Neural cell (in vitro differentiated cells): ENCODE measurements at regions not wholly inside any gene's neighbourhood (a gene's known extent, or its start where the extent isn't known, plus 50 kb on each side); places are given as distances from the start of the nearest gene placed in this dataset.
"Not testable (repeated sequence)": the region's sequence is repeated elsewhere in the genome, so short reads cannot be mapped to it uniquely, and the experiment has no call there.

Experiments used
- H2AFZ ChIP-seq: fragments of 200-600, 300-800 bp; sonication (generic), shearing (Covaris generic); 2 replicates; pipeline ENCODE4 v1.6.0; 2014; ENCODE audit warnings: low read depth, mild to moderate bottlenecking, antibody characterized with exemption, low read length, moderate library complexity
- H3F3A ChIP-seq: fragments of 200-600 bp; shearing (Covaris generic); 2 replicates; pipeline ENCODE4 v1.6.1; 2016; ENCODE audit warnings: mild to moderate bottlenecking, moderate library complexity, mixed read lengths, antibody characterized with exemption, low read length; ENCODE audit not compliant: insufficient read depth, poor library complexity, severe bottlenecking
- H3K27ac ChIP-seq: fragments of 200-600, 300-800 bp; sonication (generic), shearing (Covaris generic); 2 replicates; pipeline ENCODE4 v1.5.1; 2014; ENCODE audit warnings: mild to moderate bottlenecking, low read length, moderate library complexity
- H3K27me3 ChIP-seq: fragments of 300-800, 200-600 bp; sonication (generic), shearing (Covaris generic); 2 replicates; pipeline ENCODE4 v1.6.0; 2014; ENCODE audit warnings: mild to moderate bottlenecking, low read depth, low read length, moderate library complexity; ENCODE audit not compliant: insufficient read depth
- H3K36me3 ChIP-seq: fragments of 300-800, 200-600 bp; sonication (generic), shearing (Covaris generic); 2 replicates; pipeline ENCODE4 v1.5.1; 2014; ENCODE audit warnings: mild to moderate bottlenecking, antibody characterized with exemption, low read length, moderate library complexity; ENCODE audit not compliant: insufficient read depth
- H3K4me2 ChIP-seq: fragments of 300-800, 200-600 bp; sonication (generic), shearing (Covaris generic); 2 replicates; pipeline ENCODE4 v1.6.0; 2014; ENCODE audit warnings: mild to moderate bottlenecking, low read length
- H3K4me3 ChIP-seq: fragments of 300-800, 200-600 bp; sonication (generic), shearing (Covaris generic); 2 replicates; pipeline ENCODE4 v1.5.1; 2014; ENCODE audit warnings: mild to moderate bottlenecking, low read length, moderate library complexity
- H3K79me2 ChIP-seq: fragments of 200-600 bp; shearing (Covaris generic); replicated peaks from 2 replicates; pipeline ENCODE4 v1.6.0; 2014; ENCODE audit warnings: mild to moderate bottlenecking, low read length, moderate library complexity; ENCODE audit not compliant: insufficient read depth
- H3K9ac ChIP-seq: fragments of 300-800, 200-600 bp; sonication (generic), shearing (Covaris generic); 2 replicates; pipeline ENCODE4 v1.6.1; 2016; ENCODE audit warnings: mild to moderate bottlenecking, low read length, mixed read lengths
- H3K9me2 ChIP-seq: fragments of 200-600 bp; shearing (Covaris generic); 2 replicates; pipeline ENCODE4 v1.6.1; 2016; ENCODE audit warnings: mild to moderate bottlenecking, low read length, mixed read lengths; ENCODE audit not compliant: insufficient read depth
- H3K9me3 ChIP-seq: fragments of 200-600, 300-800 bp; sonication (generic), shearing (Covaris generic); 2 replicates; pipeline ENCODE4 v1.6.1; 2016; ENCODE audit warnings: mild to moderate bottlenecking, mixed run types, low read length, moderate library complexity, mixed read lengths
- H4K20me1 ChIP-seq: fragments of 200-600 bp; shearing (Covaris generic); 2 replicates; pipeline ENCODE4 v1.6.1; 2016; ENCODE audit warnings: mild to moderate bottlenecking, mixed run types; ENCODE audit not compliant: insufficient read depth
- EP300 ChIP-seq: fragments of 450-650 bp; conservative IDR thresholded peaks from 2 replicates; pipeline ENCODE4 v1.6.1; 2014; ENCODE audit warnings: antibody characterized with exemption, mild to moderate bottlenecking, moderate library complexity; ENCODE audit not compliant: poor library complexity, severe bottlenecking
- EZH2 ChIP-seq: fragments of 200-600, 300-800 bp; shearing (Covaris generic), sonication (generic); IDR thresholded peaks from 2 replicates; pipeline ENCODE4 v1.6.1; 2014; ENCODE audit warnings: antibody characterized with exemption, low read length, borderline replicate concordance, mild to moderate bottlenecking; ENCODE audit not compliant: insufficient read depth, poor library complexity, severe bottlenecking
- MXI1 ChIP-seq: fragments of 450-650 bp; conservative IDR thresholded peaks from 2 replicates; pipeline ENCODE4 v1.6.1; 2014; ENCODE audit warnings: antibody characterized with exemption, mild to moderate bottlenecking; ENCODE audit not compliant: poor library complexity, severe bottlenecking
- POLR2AphosphoS5 ChIP-seq: IDR thresholded peaks from 2 replicates; pipeline ENCODE4 v1.6.1; 2012
- RAD21 ChIP-seq: fragments of 450-650 bp; conservative IDR thresholded peaks from 2 replicates; pipeline ENCODE4 v1.6.1; 2014; ENCODE audit warnings: antibody characterized with exemption, mild to moderate bottlenecking, moderate library complexity
- SMC3 ChIP-seq: fragments of 450-650 bp; conservative IDR thresholded peaks from 2 replicates; pipeline ENCODE4 v1.6.1; 2014; ENCODE audit warnings: antibody characterized with exemption, mild to moderate bottlenecking, moderate library complexity; ENCODE audit not compliant: poor library complexity
- TAF1 ChIP-seq: IDR thresholded peaks from 2 replicates; pipeline ENCODE4 v1.6.1; 2012; ENCODE audit warnings: low read depth
- TF ChIP-seq, protein P1 (sequence below): fragments of 450-650 bp; IDR thresholded peaks from 2 replicates; pipeline ENCODE4 v1.5.1; 2014; ENCODE audit warnings: antibody characterized with exemption, mild to moderate bottlenecking, moderate library complexity; ENCODE audit not compliant: poor library complexity, severe bottlenecking
- TF ChIP-seq, protein P2 (sequence below): IDR thresholded peaks from 2 replicates; pipeline ENCODE4 v1.6.1; 2012; ENCODE audit warnings: borderline replicate concordance

DNA sequence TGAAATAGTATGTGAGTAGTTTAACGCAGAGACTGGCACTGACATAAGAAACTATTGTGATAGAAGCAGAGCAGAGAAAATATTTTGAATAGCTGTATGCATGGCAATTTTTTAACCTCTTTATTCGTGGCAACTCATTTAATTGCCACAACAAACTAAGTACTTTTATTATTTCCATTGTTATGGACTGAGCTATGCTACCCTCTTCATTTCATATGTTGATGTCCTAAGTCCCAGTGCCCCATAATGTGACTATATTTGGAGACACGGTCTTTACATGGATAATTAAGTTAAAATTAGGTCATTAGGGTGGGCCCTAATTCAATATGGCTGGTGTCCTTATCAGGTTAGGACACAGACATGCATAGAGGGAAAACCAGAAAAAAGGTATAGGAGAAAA is 86.1 kb upstream of the PRSS3 start:
- no peak overlapping the region for H3K27ac ChIP-seq

DNA sequence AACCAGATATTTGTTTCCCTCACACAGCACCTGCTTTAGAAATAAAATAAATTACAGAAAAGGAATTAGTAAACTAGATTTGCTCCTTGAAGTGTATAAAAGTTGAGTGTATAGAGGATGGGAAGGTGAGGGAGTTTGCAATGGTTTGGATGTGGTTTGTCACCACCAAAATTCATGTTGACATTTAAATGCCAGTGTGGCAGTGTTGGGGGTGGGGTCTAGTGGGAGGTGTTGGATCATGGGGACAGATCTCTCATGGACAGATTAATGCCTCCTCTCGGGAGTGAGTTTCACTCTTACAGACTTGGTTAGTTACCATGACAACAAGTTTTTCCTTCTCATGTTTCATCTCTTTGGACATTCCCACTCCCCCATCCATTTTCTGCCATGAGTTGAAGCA is 83.9 kb upstream of the PRSS3 start:
- H3K4me2 ChIP-seq, H3K79me2 ChIP-seq, H3F3A ChIP-seq, H3K9me2 ChIP-seq, H3K4me3 ChIP-seq, H3K27me3 ChIP-seq, H3K27ac ChIP-seq, H2AFZ ChIP-seq, H3K9ac ChIP-seq, H4K20me1 ChIP-seq, H3K36me3 ChIP-seq, H3K9me3 ChIP-seq: not testable (repeated sequence)

More for the DNA sequence above, 86.1 kb upstream of the PRSS3 start:
- Histone ChIP-seq H3K9me3 (no peaks in the 10 kb centered on the region), H3K79me2 (no peaks in the 10 kb centered on the region), H3F3A (no peaks in the 10 kb centered on the region), H3K36me3 (no peaks in the 10 kb centered on the region), H3K9ac (no peak overlapping the region), H3K27me3 (no peaks in the 10 kb centered on the region), H3K4me3 (no peak overlapping the region), H3K9me2 (no peaks in the 10 kb centered on the region), H4K20me1 (no peaks in the 10 kb centered on the region), H3K4me2 (no peak overlapping the region), H2AFZ (no peak overlapping the region)
- TF ChIP-seq EP300 (no peak), TAF1 (no peak), SMC3 (no peak), RAD21 (no peak), EZH2 (no peak), POLR2AphosphoS5 (no peak), MXI1 (no peak)
- TF ChIP-seq, protein P1, sequence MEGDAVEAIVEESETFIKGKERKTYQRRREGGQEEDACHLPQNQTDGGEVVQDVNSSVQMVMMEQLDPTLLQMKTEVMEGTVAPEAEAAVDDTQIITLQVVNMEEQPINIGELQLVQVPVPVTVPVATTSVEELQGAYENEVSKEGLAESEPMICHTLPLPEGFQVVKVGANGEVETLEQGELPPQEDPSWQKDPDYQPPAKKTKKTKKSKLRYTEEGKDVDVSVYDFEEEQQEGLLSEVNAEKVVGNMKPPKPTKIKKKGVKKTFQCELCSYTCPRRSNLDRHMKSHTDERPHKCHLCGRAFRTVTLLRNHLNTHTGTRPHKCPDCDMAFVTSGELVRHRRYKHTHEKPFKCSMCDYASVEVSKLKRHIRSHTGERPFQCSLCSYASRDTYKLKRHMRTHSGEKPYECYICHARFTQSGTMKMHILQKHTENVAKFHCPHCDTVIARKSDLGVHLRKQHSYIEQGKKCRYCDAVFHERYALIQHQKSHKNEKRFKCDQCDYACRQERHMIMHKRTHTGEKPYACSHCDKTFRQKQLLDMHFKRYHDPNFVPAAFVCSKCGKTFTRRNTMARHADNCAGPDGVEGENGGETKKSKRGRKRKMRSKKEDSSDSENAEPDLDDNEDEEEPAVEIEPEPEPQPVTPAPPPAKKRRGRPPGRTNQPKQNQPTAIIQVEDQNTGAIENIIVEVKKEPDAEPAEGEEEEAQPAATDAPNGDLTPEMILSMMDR = no peak
- TF ChIP-seq, protein P2, sequence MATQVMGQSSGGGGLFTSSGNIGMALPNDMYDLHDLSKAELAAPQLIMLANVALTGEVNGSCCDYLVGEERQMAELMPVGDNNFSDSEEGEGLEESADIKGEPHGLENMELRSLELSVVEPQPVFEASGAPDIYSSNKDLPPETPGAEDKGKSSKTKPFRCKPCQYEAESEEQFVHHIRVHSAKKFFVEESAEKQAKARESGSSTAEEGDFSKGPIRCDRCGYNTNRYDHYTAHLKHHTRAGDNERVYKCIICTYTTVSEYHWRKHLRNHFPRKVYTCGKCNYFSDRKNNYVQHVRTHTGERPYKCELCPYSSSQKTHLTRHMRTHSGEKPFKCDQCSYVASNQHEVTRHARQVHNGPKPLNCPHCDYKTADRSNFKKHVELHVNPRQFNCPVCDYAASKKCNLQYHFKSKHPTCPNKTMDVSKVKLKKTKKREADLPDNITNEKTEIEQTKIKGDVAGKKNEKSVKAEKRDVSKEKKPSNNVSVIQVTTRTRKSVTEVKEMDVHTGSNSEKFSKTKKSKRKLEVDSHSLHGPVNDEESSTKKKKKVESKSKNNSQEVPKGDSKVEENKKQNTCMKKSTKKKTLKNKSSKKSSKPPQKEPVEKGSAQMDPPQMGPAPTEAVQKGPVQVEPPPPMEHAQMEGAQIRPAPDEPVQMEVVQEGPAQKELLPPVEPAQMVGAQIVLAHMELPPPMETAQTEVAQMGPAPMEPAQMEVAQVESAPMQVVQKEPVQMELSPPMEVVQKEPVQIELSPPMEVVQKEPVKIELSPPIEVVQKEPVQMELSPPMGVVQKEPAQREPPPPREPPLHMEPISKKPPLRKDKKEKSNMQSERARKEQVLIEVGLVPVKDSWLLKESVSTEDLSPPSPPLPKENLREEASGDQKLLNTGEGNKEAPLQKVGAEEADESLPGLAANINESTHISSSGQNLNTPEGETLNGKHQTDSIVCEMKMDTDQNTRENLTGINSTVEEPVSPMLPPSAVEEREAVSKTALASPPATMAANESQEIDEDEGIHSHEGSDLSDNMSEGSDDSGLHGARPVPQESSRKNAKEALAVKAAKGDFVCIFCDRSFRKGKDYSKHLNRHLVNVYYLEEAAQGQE = no peak

DNA sequence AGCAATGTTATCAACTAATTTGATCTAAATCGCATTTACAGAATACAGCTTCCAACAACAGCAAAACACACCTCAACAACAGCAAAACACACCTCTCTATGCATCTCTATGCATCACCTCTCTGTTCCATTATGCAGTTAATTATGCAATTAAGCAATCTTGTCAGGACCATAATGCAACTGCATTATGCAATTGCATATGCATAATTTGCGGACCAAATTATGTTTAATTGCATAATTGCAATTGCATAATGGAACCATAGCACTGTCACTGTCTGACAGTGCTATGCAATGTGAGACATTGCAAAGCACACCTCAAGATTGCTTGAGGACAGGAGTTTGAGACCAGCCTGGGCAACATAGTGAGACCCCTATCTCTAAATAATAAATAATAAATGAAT is 80.4 kb upstream of the PRSS3 start:
- Histone ChIP-seq H3F3A (no peaks in the 10 kb centered on the region), H3K36me3 (no peaks in the 10 kb centered on the region), H4K20me1 (no peaks in the 10 kb centered on the region), H3K27me3 (no peaks in the 10 kb centered on the region), H3K4me3 (no peak overlapping the region), H2AFZ (no peak overlapping the region), H3K79me2 (no peaks in the 10 kb centered on the region), H3K9ac (no peak overlapping the region), H3K9me3 (no peaks in the 10 kb centered on the region), H3K4me2 (no peak overlapping the region), H3K27ac (no peak overlapping the region), H3K9me2 (no peaks in the 10 kb centered on the region)
- TF ChIP-seq EZH2 = no peak
